ENCODE measurements at regions not wholly inside any gene's neighbourhood (a gene's known extent, or its start where the extent isn't known, plus 50 kb on each side); places are given as distances from the start of the nearest gene placed in this dataset.

- Histone ChIP-seq H3K4me3 (no peak overlapping the region), H3K9ac (ENCODE audit: insufficient read depth in 1 of 2, low read length in 2 of 2) (no peak overlapping the region), H3K27me3 (ENCODE audit: control insufficient read depth in 3 of 3, insufficient read depth in 3 of 3, low read length in 2 of 3) (no peaks in the 10 kb centered on the region), H3K9me3 (ENCODE audit: control insufficient read depth in 4 of 4, insufficient read depth in 3 of 4, low read length in 3 of 4) (peaks cover 0 to 2% (median 0%) of the 10 kb centered on the region in 4 donors), H3K27ac (ENCODE audit: low read depth in 1 of 2, low read length in 1 of 2) (no peak overlapping the region), H3K4me1 (ENCODE audit: control insufficient read depth in 5 of 5, insufficient read depth in 5 of 5, low read length in 5 of 5) (no peaks in the 10 kb centered on the region), H3K36me3 (ENCODE audit: control insufficient read depth in 4 of 4, insufficient read depth in 4 of 4, low read length in 4 of 4) (no peaks in the 10 kb centered on the region)
- ATAC-seq (ENCODE audit: insufficient read depth, low FRiP score), result no peak
- TF ChIP-seq, protein P1, sequence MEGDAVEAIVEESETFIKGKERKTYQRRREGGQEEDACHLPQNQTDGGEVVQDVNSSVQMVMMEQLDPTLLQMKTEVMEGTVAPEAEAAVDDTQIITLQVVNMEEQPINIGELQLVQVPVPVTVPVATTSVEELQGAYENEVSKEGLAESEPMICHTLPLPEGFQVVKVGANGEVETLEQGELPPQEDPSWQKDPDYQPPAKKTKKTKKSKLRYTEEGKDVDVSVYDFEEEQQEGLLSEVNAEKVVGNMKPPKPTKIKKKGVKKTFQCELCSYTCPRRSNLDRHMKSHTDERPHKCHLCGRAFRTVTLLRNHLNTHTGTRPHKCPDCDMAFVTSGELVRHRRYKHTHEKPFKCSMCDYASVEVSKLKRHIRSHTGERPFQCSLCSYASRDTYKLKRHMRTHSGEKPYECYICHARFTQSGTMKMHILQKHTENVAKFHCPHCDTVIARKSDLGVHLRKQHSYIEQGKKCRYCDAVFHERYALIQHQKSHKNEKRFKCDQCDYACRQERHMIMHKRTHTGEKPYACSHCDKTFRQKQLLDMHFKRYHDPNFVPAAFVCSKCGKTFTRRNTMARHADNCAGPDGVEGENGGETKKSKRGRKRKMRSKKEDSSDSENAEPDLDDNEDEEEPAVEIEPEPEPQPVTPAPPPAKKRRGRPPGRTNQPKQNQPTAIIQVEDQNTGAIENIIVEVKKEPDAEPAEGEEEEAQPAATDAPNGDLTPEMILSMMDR (IDR thresholded peaks at IDR 0.05; ENCODE audit: control extremely low read depth, extremely low read depth), result no peak
- no peak for DNase-seq
Measured at GRCh38 chr2:14803994-14804393, 171.5 kb downstream of the LRATD1 start.

- Histone ChIP-seq H3K4me3 (no peak overlapping the region), H3K27ac (ENCODE audit: low read depth in 1 of 2, low read length in 1 of 2) (no peak overlapping the region), H3K27me3 (ENCODE audit: control insufficient read depth in 3 of 3, insufficient read depth in 3 of 3, low read length in 2 of 3) (no peaks in the 10 kb centered on the region), H3K4me1 (ENCODE audit: control insufficient read depth in 5 of 5, insufficient read depth in 5 of 5, low read length in 5 of 5) (no peaks in the 10 kb centered on the region), H3K9me3 (ENCODE audit: control insufficient read depth in 4 of 4, insufficient read depth in 3 of 4, low read length in 3 of 4) (peaks cover 0 to 2% (median 0%) of the 10 kb centered on the region in 4 donors), H3K9ac (ENCODE audit: insufficient read depth in 1 of 2, low read length in 2 of 2) (no peak overlapping the region), H3K36me3 (ENCODE audit: control insufficient read depth in 4 of 4, insufficient read depth in 4 of 4, low read length in 4 of 4) (no peaks in the 10 kb centered on the region)
- TF ChIP-seq, protein P1 (IDR thresholded peaks at IDR 0.05; ENCODE audit: control extremely low read depth, extremely low read depth), result no peak
- ATAC-seq (ENCODE audit: insufficient read depth, low FRiP score), result no peak
- 61 to 73% methylated on average over 3 of the region's 3 CpGs for WGBS, 2 donors
- no peak for DNase-seq
Measured at GRCh38 chr2:14804902-14805301, 172.4 kb downstream of the LRATD1 start.

DNA sequence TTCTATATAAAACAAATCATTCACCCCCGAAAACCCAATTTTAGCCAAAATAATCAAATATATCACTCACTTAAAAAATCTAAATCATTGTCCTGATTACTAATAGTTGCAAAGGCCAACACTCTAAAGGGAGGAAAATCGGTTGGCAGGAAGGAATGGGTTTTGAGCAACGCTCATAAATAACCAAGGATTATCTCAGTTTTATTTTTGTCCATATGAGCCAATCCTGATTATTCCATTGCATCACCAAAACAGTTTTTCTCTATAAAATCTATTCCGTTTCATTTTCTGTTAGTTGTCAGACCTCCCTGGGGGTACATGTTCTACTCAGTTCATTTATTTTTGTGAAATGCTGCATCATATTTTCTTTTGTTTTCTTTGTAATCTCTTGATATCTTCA is 174.1 kb downstream of the LRATD1 start:
- TF ChIP-seq, protein P1 (IDR thresholded peaks at IDR 0.05; ENCODE audit: control extremely low read depth, extremely low read depth), result no peak
- Histone ChIP-seq H3K4me1 (ENCODE audit: control insufficient read depth in 5 of 5, insufficient read depth in 5 of 5, low read length in 5 of 5) (no peaks in the 10 kb centered on the region), H3K9ac (ENCODE audit: insufficient read depth in 1 of 2, low read length in 2 of 2) (no peak overlapping the region), H3K27ac (ENCODE audit: low read depth in 1 of 2, low read length in 1 of 2) (no peak overlapping the region), H3K27me3 (ENCODE audit: control insufficient read depth in 3 of 3, insufficient read depth in 3 of 3, low read length in 2 of 3) (no peaks in the 10 kb centered on the region), H3K4me3 (no peak overlapping the region), H3K9me3 (ENCODE audit: control insufficient read depth in 4 of 4, insufficient read depth in 3 of 4, low read length in 3 of 4) (no peaks in the 10 kb centered on the region), H3K36me3 (ENCODE audit: control insufficient read depth in 4 of 4, insufficient read depth in 4 of 4, low read length in 4 of 4) (no peaks in the 10 kb centered on the region)
- 74 to 82% methylated on average over 4 of the region's 4 CpGs for WGBS, 2 donors
- DNase-seq, result peak in 2 of 3 donors; percentile 16 to 63
- no peak for ATAC-seq (ENCODE audit: insufficient read depth, low FRiP score)

DNA sequence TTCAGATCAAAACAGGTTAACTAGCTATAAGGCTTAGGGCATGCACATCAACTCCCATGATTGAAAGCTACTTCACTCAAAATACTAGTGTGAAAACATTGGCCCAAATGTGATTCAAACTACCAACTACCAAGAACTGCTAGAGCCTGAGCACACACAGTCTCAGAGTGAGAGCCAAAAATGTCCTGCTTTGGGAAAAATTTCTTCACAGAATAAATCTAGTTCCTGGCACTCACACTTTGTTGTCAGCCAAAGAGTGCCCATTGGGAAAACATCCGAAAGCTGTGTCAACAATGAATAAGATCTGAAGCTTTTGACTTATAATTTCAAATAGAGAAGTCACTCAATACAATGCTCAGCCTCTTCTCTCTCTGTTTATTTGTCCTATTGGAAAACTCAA is 182.7 kb downstream of the LRATD1 start:
- Histone ChIP-seq H3K4me1 (ENCODE audit: control insufficient read depth in 5 of 5, insufficient read depth in 5 of 5, low read length in 5 of 5) (no peaks in the 10 kb centered on the region), H3K9me3 (ENCODE audit: control insufficient read depth in 4 of 4, insufficient read depth in 3 of 4, low read length in 3 of 4) (peaks cover 0 to 6% (median 0%) of the 10 kb centered on the region in 4 donors), H3K36me3 (ENCODE audit: control insufficient read depth in 4 of 4, insufficient read depth in 4 of 4, low read length in 4 of 4) (no peaks in the 10 kb centered on the region), H3K27ac (ENCODE audit: low read depth in 1 of 2, low read length in 1 of 2) (no peak overlapping the region), H3K9ac (ENCODE audit: insufficient read depth in 1 of 2, low read length in 2 of 2) (no peak overlapping the region), H3K27me3 (ENCODE audit: control insufficient read depth in 3 of 3, insufficient read depth in 3 of 3, low read length in 2 of 3) (no peaks in the 10 kb centered on the region), H3K4me3 (no peak overlapping the region)
- TF ChIP-seq, protein P1 (IDR thresholded peaks at IDR 0.05; ENCODE audit: control extremely low read depth, extremely low read depth), result no peak
- 55 to 70% methylated on average over 1 of the region's 1 CpG for WGBS, 2 donors
- no peak for ATAC-seq (ENCODE audit: insufficient read depth, low FRiP score)
- DNase-seq, result no peak

Measured in lung (tissue), 11 donors.